ENCODE measurements at regions not wholly inside any gene's neighbourhood (a gene's known extent, or its start where the extent isn't known, plus 50 kb on each side); places are given as distances from the start of the nearest gene placed in this dataset.
"Not testable (repeated sequence)": the region's sequence is repeated elsewhere in the genome, so short reads cannot be mapped to it uniquely, and the experiment has no call there.

GRCh38 chr3:106423321-106424225 lies 554.8 kb upstream of the CBLB start:
- FAIRE-seq (no peak), DNase-seq (ENCODE audit: insufficient read length, low spot score) (no peak)

DNA sequence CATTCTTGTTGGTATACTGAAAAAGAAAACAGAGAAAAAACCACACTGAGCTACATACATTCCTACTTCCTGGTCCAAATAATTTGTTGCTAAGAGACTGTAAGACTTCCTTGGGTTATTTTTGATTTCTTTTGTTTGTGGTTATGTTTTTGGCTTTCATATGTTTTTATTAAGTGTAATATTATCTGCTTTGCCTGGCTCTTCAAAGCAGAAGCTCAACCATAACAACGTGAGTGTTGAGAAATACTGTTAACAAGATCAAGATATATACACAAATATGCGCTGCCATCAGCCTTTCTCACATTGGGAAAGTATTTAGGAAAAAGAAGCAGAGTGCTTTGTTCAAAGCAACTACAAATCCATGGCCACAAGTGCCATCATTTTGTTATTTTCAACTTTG lies 556.2 kb upstream of the CBLB start:
- FAIRE-seq (no peak), DNase-seq (ENCODE audit: insufficient read length, low spot score) (no peak)
- TF ChIP-seq POLR2A (IDR thresholded peaks at IDR 0.05; ENCODE audit: low read depth, low read length): no peak

More at GRCh38 chr3:106423321-106424225, 554.8 kb upstream of the CBLB start:
- TF ChIP-seq POLR2A (IDR thresholded peaks at IDR 0.05; ENCODE audit: low read depth, low read length): no peak

GRCh38 chr3:106425916-106426315 lies 557.1 kb upstream of the CBLB start:
- no peak for TF ChIP-seq POLR2A (IDR thresholded peaks at IDR 0.05; ENCODE audit: low read depth, low read length)
- no peak for FAIRE-seq
- no peak for DNase-seq (ENCODE audit: insufficient read length, low spot score)

DNA sequence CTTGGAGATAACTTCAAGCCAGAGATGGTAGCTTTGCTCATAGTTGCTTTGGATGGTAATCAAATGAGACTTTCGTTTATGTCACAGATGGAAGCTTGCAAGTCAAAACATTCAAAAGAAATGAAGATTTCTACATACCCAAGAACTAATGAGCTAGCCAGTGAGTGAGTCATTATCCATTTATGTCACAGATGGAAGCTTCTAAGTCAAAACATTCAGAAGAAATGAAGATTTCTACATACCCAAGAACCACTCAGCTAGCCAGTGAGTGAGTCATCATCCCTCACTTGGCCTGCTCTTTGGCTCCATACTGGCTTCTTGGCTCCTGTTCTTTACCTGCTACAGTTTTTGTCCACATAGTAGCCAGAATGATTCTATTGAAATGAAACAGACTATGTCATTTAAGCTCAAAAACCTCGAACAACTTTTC lies 559.8 kb upstream of the CBLB start:
- peak; percentile 26 for DNase-seq (ENCODE audit: insufficient read length, low spot score)

DNA sequence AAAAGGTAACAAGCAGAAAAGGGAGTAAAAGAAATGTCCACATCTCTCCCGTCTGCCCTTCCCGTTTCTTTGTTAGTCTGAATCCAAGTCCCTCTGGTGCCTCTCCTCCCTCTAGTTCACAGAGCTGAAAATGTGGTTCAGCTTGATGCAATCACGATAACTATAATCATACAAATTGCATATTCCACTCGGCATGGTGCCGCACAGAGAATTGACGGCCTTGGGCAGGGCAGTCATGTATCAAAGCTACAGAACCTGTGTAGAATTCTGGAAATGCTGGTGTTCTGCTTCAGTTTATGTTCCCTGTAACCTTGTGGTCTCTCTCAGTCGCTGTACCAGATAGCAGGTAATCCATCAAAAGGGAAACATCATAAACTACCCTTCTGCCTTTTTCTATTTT lies 562.9 kb upstream of the CBLB start:
- DNase-seq (ENCODE audit: insufficient read length, low spot score): no peak
- TF ChIP-seq POLR2A (IDR thresholded peaks at IDR 0.05; ENCODE audit: low read depth, low read length): no peak
- no peak for FAIRE-seq

More for the DNA sequence above, 559.8 kb upstream of the CBLB start:
- FAIRE-seq: peak; percentile 98
- TF ChIP-seq POLR2A (IDR thresholded peaks at IDR 0.05; ENCODE audit: low read depth, low read length): no peak

DNA sequence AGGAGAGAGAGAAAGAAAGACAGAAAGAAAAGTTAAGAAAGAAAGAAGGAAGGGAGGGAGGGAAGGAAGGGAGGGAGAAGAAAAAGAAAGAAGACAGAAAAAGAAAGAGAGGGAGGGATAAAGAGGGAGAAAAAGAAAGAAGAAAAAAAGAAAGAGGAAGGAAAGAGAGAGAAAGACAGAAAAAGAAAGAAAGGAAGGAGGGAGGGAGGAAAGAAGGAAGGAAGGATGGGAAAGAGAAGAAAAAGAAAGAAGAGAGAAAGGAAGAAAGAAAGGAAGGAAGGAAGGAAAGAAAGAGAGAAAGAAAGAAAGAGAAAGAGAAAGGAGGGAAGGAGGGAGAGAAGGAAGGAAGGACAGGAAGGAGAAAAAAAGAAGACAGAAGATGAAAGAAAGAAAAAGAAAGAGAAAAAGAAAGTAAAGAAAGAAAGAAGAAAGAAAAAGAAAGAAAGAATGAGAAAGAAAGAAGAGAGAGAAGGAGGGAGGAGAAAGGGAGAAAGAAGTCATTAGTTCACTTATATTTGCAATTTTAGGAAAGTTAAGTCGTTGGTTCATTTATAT lies 567.2 kb upstream of the CBLB start:
- FAIRE-seq (no peak), DNase-seq (ENCODE audit: insufficient read length, low spot score) (no peak)
- TF ChIP-seq POLR2A (IDR thresholded peaks at IDR 0.05; ENCODE audit: low read depth, low read length): no peak

GRCh38 chr3:106438887-106439286 lies 570.1 kb upstream of the CBLB start:
- no peak for DNase-seq (ENCODE audit: insufficient read length, low spot score)
- no peak for TF ChIP-seq POLR2A (IDR thresholded peaks at IDR 0.05; ENCODE audit: low read depth, low read length)
- no peak for FAIRE-seq

GRCh38 chr3:106440672-106441071 lies 571.9 kb upstream of the CBLB start:
- FAIRE-seq: no peak
- no peak for TF ChIP-seq POLR2A (IDR thresholded peaks at IDR 0.05; ENCODE audit: low read depth, low read length)
- DNase-seq (ENCODE audit: insufficient read length, low spot score): no peak

GRCh38 chr3:106446271-106446670 lies 577.5 kb upstream of the CBLB start:
- no peak for FAIRE-seq
- no peak for DNase-seq (ENCODE audit: insufficient read length, low spot score)
- TF ChIP-seq POLR2A (IDR thresholded peaks at IDR 0.05; ENCODE audit: low read depth, low read length): no peak

GRCh38 chr3:106447723-106448301 lies 579.0 kb upstream of the CBLB start:
- DNase-seq (ENCODE audit: insufficient read length, low spot score) (no peak), FAIRE-seq (no peak)
- TF ChIP-seq POLR2A (IDR thresholded peaks at IDR 0.05; ENCODE audit: low read depth, low read length): no peak

GRCh38 chr3:106448372-106448966 lies 579.7 kb upstream of the CBLB start:
- DNase-seq (ENCODE audit: insufficient read length, low spot score); FAIRE-seq: not testable (repeated sequence)

DNA sequence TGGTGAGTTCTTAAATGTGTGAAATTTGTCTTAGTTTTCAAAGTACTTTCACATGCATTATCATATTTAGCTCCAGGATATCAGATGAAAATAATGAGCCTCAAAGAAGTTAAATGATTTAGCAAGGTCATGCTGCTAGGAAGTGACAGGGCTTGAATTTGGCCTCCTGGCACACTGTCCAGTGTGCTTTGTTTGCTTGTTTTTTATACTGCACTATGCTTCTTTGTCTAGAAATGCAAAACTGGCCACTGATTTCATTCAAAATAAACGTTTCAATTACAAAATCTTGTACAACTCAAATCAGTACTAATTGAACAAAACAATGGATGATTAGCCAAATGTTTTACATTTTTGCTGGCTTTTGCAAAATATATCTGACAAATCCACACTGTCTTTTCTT lies 583.3 kb upstream of the CBLB start:
- no peak for TF ChIP-seq POLR2A (IDR thresholded peaks at IDR 0.05; ENCODE audit: low read depth, low read length)
- DNase-seq (ENCODE audit: insufficient read length, low spot score): no peak
- no peak for FAIRE-seq

DNA sequence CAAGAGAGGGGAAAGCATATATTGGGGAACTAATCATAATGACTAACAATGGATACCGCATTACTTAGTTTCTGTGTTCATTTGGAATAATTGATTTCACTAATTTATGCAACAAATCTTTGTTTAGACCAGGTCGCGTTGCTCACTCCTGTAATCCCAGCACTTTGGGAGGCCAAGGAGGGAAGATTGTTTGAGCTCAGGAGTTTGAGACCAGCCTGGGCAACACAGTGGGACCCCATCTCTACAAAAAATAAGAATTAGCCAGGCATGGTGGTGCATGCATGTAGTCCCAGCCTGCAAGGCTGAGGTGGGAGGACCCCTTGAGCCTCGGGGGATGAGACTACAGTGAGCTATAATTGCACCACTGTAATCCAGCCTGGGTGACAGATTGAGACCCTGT lies 585.7 kb upstream of the CBLB start:
- FAIRE-seq (no peak), DNase-seq (ENCODE audit: insufficient read length, low spot score) (no peak)
- TF ChIP-seq POLR2A (IDR thresholded peaks at IDR 0.05; ENCODE audit: low read depth, low read length): no peak
